ENCODE measurements at regions not wholly inside any gene's neighbourhood (a gene's known extent, or its start where the extent isn't known, plus 50 kb on each side); places are given as distances from the start of the nearest gene placed in this dataset.

DNA sequence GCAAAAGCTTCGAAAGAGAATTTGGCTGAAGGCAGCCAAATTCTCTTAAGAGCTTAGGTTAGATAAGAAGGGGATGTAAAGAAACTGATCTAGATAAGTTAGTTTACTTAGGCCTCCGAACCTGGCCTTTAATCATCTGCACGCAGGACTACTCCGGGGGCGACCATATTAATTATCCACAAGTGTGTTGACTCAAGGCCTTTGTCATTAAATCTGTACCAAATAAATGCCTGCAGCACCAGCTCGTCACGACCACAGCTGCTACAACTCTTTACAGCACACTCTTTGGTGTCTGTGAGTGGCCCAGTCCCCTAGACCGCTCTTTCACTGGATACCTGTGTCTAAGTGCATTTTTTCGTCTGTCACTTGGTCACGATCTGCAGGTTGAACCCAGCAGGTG, 69.8 kb upstream of the LSM8 start:
- FAIRE-seq, result no peak

DNA sequence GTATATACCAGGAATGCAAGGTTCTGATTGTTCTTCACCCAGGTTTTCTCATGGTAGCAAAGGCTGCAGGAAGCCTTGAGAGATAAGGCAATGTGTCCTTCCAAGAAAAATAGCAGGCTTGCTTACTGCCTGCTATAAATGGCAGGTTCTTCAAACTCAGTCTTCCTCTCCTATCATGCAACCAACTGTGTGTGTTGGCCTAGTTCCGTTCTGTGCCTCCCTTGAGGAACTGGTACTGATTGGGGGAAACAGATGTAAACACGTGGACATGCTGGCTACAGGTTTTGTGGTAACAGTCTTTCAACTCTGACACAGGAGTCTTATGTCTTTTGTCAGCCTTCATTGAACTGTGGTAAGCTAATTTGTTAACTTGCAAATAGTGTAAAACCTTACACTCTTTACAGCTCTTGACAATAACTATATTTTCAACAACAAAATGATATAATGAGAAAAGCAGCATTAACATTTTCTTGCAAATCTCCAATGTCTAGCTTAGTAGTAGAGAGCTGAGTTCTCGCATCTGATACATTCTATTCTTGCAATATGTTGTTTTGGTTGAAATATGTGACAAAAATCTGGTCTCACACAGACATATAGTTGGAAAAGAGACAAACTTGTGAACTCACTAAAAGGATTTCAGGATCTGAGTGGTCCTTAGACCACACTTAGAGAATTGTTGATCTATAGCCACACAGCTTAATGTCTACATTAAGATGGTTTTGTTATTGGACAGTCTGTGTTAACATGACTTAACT, 54.7 kb upstream of the LSM8 start:
- Histone ChIP-seq H3K27me3 (no peaks in the 10 kb centered on the region), H3K27ac (no peak overlapping the region), H3K9me3 (no peaks in the 10 kb centered on the region), H3K36me3 (no peaks in the 10 kb centered on the region), H3K4me3 (no peak overlapping the region), H3K4me1 (no peaks in the 10 kb centered on the region)
- ATAC-seq (no peak), FAIRE-seq (no peak), DNase-seq (no peak)
- intact Hi-C loops (cut with DNase I), result no loop called here
- 60 to 62% methylated on average over 3 of the region's 3 CpGs for WGBS, 2 donors
- TF ChIP-seq, protein P1, sequence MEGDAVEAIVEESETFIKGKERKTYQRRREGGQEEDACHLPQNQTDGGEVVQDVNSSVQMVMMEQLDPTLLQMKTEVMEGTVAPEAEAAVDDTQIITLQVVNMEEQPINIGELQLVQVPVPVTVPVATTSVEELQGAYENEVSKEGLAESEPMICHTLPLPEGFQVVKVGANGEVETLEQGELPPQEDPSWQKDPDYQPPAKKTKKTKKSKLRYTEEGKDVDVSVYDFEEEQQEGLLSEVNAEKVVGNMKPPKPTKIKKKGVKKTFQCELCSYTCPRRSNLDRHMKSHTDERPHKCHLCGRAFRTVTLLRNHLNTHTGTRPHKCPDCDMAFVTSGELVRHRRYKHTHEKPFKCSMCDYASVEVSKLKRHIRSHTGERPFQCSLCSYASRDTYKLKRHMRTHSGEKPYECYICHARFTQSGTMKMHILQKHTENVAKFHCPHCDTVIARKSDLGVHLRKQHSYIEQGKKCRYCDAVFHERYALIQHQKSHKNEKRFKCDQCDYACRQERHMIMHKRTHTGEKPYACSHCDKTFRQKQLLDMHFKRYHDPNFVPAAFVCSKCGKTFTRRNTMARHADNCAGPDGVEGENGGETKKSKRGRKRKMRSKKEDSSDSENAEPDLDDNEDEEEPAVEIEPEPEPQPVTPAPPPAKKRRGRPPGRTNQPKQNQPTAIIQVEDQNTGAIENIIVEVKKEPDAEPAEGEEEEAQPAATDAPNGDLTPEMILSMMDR (IDR thresholded peaks at IDR 0.05), result no peak

More for the DNA sequence above, 69.8 kb upstream of the LSM8 start:
- WGBS, 2 donors, result 68 to 73% methylated on average over 10 of the region's 10 CpGs
- Histone ChIP-seq H3K36me3 (no peaks in the 10 kb centered on the region), H3K9me3 (no peaks in the 10 kb centered on the region), H3K27ac (no peak overlapping the region), H3K4me3 (no peak overlapping the region), H3K4me1 (no peaks in the 10 kb centered on the region), H3K27me3 (no peaks in the 10 kb centered on the region)
- intact Hi-C loops (cut with DNase I), result no loop called here
- ATAC-seq, result no peak
- no peak for DNase-seq
- TF ChIP-seq, protein P1 (IDR thresholded peaks at IDR 0.05), result no peak

DNA sequence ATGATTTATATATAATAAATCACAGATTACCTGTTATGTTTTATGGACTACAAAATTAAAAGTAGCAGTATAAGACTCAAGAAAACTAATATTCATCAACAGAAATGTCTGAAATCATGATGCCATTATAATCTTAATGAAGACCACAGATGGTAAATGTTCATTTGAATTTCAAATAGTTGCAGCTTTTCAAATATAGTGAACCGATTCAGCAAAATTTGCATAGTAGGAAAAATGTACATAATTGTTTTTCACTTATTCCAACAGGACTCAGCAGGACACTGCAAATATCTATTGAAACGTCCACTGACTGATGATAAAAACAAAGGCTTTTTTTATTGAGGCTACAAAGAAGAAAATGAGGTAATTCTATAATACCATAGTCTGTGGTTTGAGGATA, 51.2 kb upstream of the LSM8 start:
- Histone ChIP-seq H3K27ac (no peak overlapping the region), H3K4me3 (no peak overlapping the region), H3K36me3 (no peaks in the 10 kb centered on the region), H3K9me3 (no peaks in the 10 kb centered on the region), H3K27me3 (no peaks in the 10 kb centered on the region), H3K4me1 (no peaks in the 10 kb centered on the region)
- FAIRE-seq (no peak), ATAC-seq (no peak), DNase-seq (no peak)
- TF ChIP-seq, protein P1 (IDR thresholded peaks at IDR 0.05), result no peak
- WGBS, 2 donors, result 51 to 52% methylated on average over 2 of the region's 2 CpGs
- intact Hi-C loops (cut with DNase I), result no loop called here
